Neural crest cell (in vitro differentiated cells): ENCODE measurements at regions not wholly inside any gene's neighbourhood (a gene's known extent, or its start where the extent isn't known, plus 50 kb on each side); places are given as distances from the start of the nearest gene placed in this dataset.

Experiments used
- DNase-seq: peaks from one replicate; pipeline ENCODE4 v3.0.0; 2021; ENCODE audit warnings: low read depth, mixed read lengths, low spot score
- H3K27ac Mint-ChIP-seq: one replicate; pipeline ENCODE4 v1.8.0; 2021; ENCODE audit warnings: mild to moderate bottlenecking, mixed read lengths; ENCODE audit not compliant: unreplicated experiment
- H3K27me3 Mint-ChIP-seq: 2 replicates; pipeline ENCODE4 v1.8.0; 2021; ENCODE audit warnings: low read depth, mild to moderate bottlenecking, mixed read lengths
- H3K36me3 Mint-ChIP-seq: 2 replicates; pipeline ENCODE4 v1.8.0; 2021; ENCODE audit warnings: low read depth, mild to moderate bottlenecking, mixed read lengths
- H3K4me1 Mint-ChIP-seq: 2 replicates; pipeline ENCODE4 v1.8.0; 2021; ENCODE audit warnings: mixed read lengths
- H3K4me3 Mint-ChIP-seq: one replicate; pipeline ENCODE4 v1.8.0; 2021; ENCODE audit warnings: mild to moderate bottlenecking, mixed read lengths
- H3K9me3 Mint-ChIP-seq: 2 replicates; pipeline ENCODE4 v1.8.0; 2021; ENCODE audit warnings: mixed read lengths
- TF ChIP-seq, protein P1 (sequence below): fragments of 200-600 bp; sonication (generic); conservative IDR thresholded peaks from 2 replicates; pipeline ENCODE4 v1.5.0; 2021; ENCODE audit warnings: antibody characterized with exemption, mild to moderate bottlenecking

DNA sequence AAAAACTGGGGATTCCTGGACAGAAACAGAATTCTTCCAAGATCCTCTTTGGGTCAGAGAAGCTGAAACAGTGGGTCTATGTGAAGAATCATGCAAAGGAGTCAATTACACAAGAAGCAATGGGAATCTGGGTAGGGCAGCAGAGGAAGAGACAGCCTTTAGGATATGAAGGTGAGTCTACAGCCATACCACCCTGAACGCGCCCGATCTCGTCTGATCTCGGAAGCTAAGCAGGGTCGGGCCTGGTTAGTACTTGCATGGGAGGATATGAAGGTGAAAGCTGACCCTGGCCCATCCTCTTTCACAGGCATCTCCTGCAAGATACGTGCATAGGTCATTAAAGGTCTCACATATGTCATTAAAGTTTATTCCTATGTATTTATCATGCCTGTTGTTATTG is 1080.9 kb upstream of the FANCL start:
- Mint-ChIP-seq H3K4me3 (no peak overlapping the region), H3K4me1 (no peaks in the 10 kb centered on the region), H3K36me3 (no peaks in the 10 kb centered on the region), H3K27me3 (no peaks in the 10 kb centered on the region), H3K27ac (peak overlapping the region; percentile 48), H3K9me3 (no peaks in the 10 kb centered on the region)
- no peak for DNase-seq
- TF ChIP-seq, protein P1, sequence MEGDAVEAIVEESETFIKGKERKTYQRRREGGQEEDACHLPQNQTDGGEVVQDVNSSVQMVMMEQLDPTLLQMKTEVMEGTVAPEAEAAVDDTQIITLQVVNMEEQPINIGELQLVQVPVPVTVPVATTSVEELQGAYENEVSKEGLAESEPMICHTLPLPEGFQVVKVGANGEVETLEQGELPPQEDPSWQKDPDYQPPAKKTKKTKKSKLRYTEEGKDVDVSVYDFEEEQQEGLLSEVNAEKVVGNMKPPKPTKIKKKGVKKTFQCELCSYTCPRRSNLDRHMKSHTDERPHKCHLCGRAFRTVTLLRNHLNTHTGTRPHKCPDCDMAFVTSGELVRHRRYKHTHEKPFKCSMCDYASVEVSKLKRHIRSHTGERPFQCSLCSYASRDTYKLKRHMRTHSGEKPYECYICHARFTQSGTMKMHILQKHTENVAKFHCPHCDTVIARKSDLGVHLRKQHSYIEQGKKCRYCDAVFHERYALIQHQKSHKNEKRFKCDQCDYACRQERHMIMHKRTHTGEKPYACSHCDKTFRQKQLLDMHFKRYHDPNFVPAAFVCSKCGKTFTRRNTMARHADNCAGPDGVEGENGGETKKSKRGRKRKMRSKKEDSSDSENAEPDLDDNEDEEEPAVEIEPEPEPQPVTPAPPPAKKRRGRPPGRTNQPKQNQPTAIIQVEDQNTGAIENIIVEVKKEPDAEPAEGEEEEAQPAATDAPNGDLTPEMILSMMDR = no peak

DNA sequence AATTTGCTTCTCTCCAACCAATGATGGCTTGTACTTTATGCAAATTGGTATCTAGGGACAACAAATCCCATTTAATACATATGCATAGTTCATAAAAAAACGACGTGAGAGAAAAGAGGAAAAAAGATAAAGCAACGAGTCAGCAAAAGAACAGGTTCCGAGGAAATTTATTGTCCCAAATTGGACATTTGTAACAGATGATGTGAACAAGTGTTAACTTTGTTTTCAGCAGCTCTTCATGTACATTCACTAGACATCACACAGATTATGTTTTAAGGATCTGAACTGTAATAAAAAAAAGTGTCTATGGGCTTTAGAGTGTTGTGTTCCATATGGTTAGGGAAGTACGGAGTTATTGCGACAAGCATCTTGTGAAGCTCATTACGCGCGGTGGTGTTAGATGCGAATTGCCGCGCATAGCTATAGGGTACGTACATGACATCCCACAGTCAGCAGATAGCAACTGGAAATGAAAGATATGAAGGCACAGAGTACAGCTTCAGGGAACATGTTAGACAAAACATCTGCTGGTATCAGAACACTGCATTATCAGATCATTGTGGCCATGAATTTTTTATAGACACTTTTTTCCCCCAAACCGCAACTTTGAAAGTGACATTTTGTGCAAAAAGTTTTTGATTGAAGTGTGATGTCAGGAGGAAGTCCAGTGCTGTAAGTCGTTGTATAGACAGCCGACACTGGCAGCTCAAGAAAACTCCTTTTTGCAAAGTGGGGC is 1073.1 kb upstream of the FANCL start:
- TF ChIP-seq, protein P1 = no peak
- Mint-ChIP-seq H3K4me3 (no peak overlapping the region), H3K36me3 (no peaks in the 10 kb centered on the region), H3K27ac (no peak overlapping the region), H3K4me1 (no peaks in the 10 kb centered on the region), H3K27me3 (no peaks in the 10 kb centered on the region), H3K9me3 (no peaks in the 10 kb centered on the region)
- DNase-seq = no peak

- Mint-ChIP-seq H3K4me1 (no peaks in the 10 kb centered on the region), H3K27me3 (no peaks in the 10 kb centered on the region), H3K36me3 (no peaks in the 10 kb centered on the region), H3K4me3 (no peak overlapping the region), H3K9me3 (no peaks in the 10 kb centered on the region), H3K27ac (no peak overlapping the region)
- TF ChIP-seq, protein P1 = no peak
- DNase-seq = no peak
Observed at GRCh38 chr2:59312967-59313940, 1072.1 kb upstream of the FANCL start.

GRCh38 chr2:59312029-59312428 is 1070.9 kb upstream of the FANCL start:
- no peaks in the 10 kb centered on the region for H3K4me1 Mint-ChIP-seq
- H3K27me3 Mint-ChIP-seq = no peaks in the 10 kb centered on the region
- H3K27ac Mint-ChIP-seq = no peak overlapping the region
- H3K4me3 Mint-ChIP-seq = no peak overlapping the region
- H3K36me3 Mint-ChIP-seq = no peaks in the 10 kb centered on the region
- H3K9me3 Mint-ChIP-seq = no peaks in the 10 kb centered on the region
- TF ChIP-seq, protein P1 = no peak
- DNase-seq = no peak

GRCh38 chr2:59308108-59308507 is 1067.0 kb upstream of the FANCL start:
- no peak overlapping the region for H3K4me3 Mint-ChIP-seq
- no peaks in the 10 kb centered on the region for H3K9me3 Mint-ChIP-seq
- DNase-seq = no peak
- TF ChIP-seq, protein P1 = no peak
- H3K27me3 Mint-ChIP-seq = no peaks in the 10 kb centered on the region
- H3K4me1 Mint-ChIP-seq = no peaks in the 10 kb centered on the region
- no peaks in the 10 kb centered on the region for H3K36me3 Mint-ChIP-seq
- H3K27ac Mint-ChIP-seq = no peak overlapping the region
